PC-9 (cell line): ENCODE measurements at regions not wholly inside any gene's neighbourhood (a gene's known extent, or its start where the extent isn't known, plus 50 kb on each side); places are given as distances from the start of the nearest gene placed in this dataset.
A peak's percentile ranks its signal among the peaks of the same experiment; 100 is the strongest.
"Not testable (repeated sequence)": the region's sequence is repeated elsewhere in the genome, so short reads cannot be mapped to it uniquely, and the experiment has no call there.

ENCODE experiments used
- BruUV-seq: library from RNA; stranded (reverse); fragments of 400-500 nt; replicated peaks from 2 replicates; lab custom pipeline; 2021; lab: Mats Ljungman, UMichigan
- CTCF ChIA-PET: fragments of 300-600 bp; sonication (Branson Sonifier 250); formaldehyde crosslinking; loops from one replicate; lab custom pipeline; 2022; ENCODE audit warnings: antibody characterized with exemption; lab: Charles Lee
- POLR2A ChIA-PET: fragments of 300-600 bp; sonication (Branson Sonifier 250); formaldehyde crosslinking; loops from one replicate; lab custom pipeline; 2022; ENCODE audit warnings: antibody characterized with exemption; ENCODE audit not compliant: unreplicated experiment; lab: Charles Lee
- DNase-seq, 2 experiments: peaks; one replicate each; pipeline versions ENCODE4 v3.0.0 to v3.0.0-alpha.2; 2015 to 2022; ENCODE audit warnings: mixed read lengths in 1 of 2
- H2AFZ ChIP-seq: fragments of 200-600 bp; sonication (generic); 2 replicates; pipeline ENCODE4 v1.8.1; 2017; ENCODE audit warnings: antibody characterized with exemption
- H3F3A ChIP-seq: fragments of 200-600 bp; sonication (generic); 2 replicates; pipeline ENCODE4 v1.8.1; 2017; ENCODE audit warnings: antibody characterized with exemption, mild to moderate bottlenecking, low read depth; ENCODE audit not compliant: insufficient read depth
- H3K27ac ChIP-seq: fragments of 200-600 bp; sonication (generic); 2 replicates; pipeline ENCODE4 v1.6.1; 2016; ENCODE audit warnings: mixed run types
- H3K27me3 ChIP-seq: fragments of 200-600 bp; sonication (generic); 2 replicates; pipeline ENCODE4 v1.6.1; 2016; ENCODE audit warnings: low read depth, mixed run types; ENCODE audit not compliant: insufficient read depth
- H3K36me3 ChIP-seq: fragments of 200-600 bp; sonication (generic); 2 replicates; pipeline ENCODE4 v1.6.1; 2016; ENCODE audit warnings: low read depth, mixed run types
- H3K4me1 ChIP-seq: fragments of 200-600 bp; sonication (generic); replicated peaks from 2 replicates; pipeline ENCODE4 v1.6.1; 2016; ENCODE audit warnings: mixed run types; ENCODE audit not compliant: insufficient read depth
- H3K4me2 ChIP-seq: fragments of 200-600 bp; sonication (generic); 2 replicates; pipeline ENCODE4 v1.6.1; 2017; ENCODE audit warnings: mixed run types
- H3K4me3 ChIP-seq: fragments of 200-600 bp; sonication (generic); 2 replicates; pipeline ENCODE4 v1.6.1; 2016; ENCODE audit warnings: mixed run types
- H3K79me2 ChIP-seq: fragments of 200-600 bp; sonication (generic); 2 replicates; pipeline ENCODE4 v1.6.1; 2017; ENCODE audit warnings: low read depth, mixed run types
- H3K9me2 ChIP-seq: fragments of 200-600 bp; sonication (generic); 2 replicates; pipeline ENCODE4 v1.8.1; 2017; ENCODE audit warnings: mild to moderate bottlenecking; ENCODE audit not compliant: insufficient read depth
- H3K9me3 ChIP-seq: fragments of 200-600 bp; sonication (generic); 2 replicates; pipeline ENCODE4 v1.8.1; 2016; ENCODE audit warnings: low read depth; ENCODE audit not compliant: insufficient read depth
- H4K20me1 ChIP-seq: fragments of 200-600 bp; sonication (generic); 2 replicates; pipeline ENCODE4 v1.8.1; 2017; ENCODE audit not compliant: insufficient read depth
- EZH2 ChIP-seq: fragments of 200-600 bp; sonication (generic); IDR thresholded peaks from 2 replicates; pipeline ENCODE4 v1.8.0; 2017; ENCODE audit warnings: antibody characterized with exemption, low read depth
- intact Hi-C: fragments of 100-400 bp; cut with micrococcal nuclease; formaldehyde crosslinking; loops from one replicate; pipeline ENCODE4 v1.10.0; 2022; ENCODE audit not compliant: unreplicated experiment
- TF ChIP-seq, protein P1 (sequence below): fragments of 200-600 bp; sonication (generic); conservative IDR thresholded peaks from 2 replicates; pipeline ENCODE4 v1.6.1; 2017; ENCODE audit warnings: mixed run types, antibody characterized with exemption, mild to moderate bottlenecking, moderate library complexity

GRCh38 chr6:112682071-112682470 lies 334.9 kb downstream of the RFPL4B start:
- H3K4me2 ChIP-seq, result no peak overlapping the region
- no peaks in the 10 kb centered on the region for H4K20me1 ChIP-seq
- H3K9me3 ChIP-seq, result no peaks in the 10 kb centered on the region
- ChIA-PET CTCF (no interaction called here), POLR2A (no interaction called here)
- DNase-seq, result no peak
- intact Hi-C loops, result no loop called here
- H3F3A ChIP-seq, result no peaks in the 10 kb centered on the region
- no peaks in the 10 kb centered on the region for H3K79me2 ChIP-seq
- H2AFZ ChIP-seq, result no peak overlapping the region
- no peaks in the 10 kb centered on the region; the same call in 1 of the 2 replicates for H3K4me1 ChIP-seq
- H3K36me3 ChIP-seq, result no peaks in the 10 kb centered on the region
- TF ChIP-seq, protein P1, sequence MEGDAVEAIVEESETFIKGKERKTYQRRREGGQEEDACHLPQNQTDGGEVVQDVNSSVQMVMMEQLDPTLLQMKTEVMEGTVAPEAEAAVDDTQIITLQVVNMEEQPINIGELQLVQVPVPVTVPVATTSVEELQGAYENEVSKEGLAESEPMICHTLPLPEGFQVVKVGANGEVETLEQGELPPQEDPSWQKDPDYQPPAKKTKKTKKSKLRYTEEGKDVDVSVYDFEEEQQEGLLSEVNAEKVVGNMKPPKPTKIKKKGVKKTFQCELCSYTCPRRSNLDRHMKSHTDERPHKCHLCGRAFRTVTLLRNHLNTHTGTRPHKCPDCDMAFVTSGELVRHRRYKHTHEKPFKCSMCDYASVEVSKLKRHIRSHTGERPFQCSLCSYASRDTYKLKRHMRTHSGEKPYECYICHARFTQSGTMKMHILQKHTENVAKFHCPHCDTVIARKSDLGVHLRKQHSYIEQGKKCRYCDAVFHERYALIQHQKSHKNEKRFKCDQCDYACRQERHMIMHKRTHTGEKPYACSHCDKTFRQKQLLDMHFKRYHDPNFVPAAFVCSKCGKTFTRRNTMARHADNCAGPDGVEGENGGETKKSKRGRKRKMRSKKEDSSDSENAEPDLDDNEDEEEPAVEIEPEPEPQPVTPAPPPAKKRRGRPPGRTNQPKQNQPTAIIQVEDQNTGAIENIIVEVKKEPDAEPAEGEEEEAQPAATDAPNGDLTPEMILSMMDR, result no peak
- TF ChIP-seq EZH2, result no peak
- no peaks in the 10 kb centered on the region for H3K9me2 ChIP-seq
- no peak overlapping the region for H3K27ac ChIP-seq
- no TSS peak for BruUV-seq
- H3K27me3 ChIP-seq, result no peaks in the 10 kb centered on the region
- H3K4me3 ChIP-seq, result no peak overlapping the region

DNA sequence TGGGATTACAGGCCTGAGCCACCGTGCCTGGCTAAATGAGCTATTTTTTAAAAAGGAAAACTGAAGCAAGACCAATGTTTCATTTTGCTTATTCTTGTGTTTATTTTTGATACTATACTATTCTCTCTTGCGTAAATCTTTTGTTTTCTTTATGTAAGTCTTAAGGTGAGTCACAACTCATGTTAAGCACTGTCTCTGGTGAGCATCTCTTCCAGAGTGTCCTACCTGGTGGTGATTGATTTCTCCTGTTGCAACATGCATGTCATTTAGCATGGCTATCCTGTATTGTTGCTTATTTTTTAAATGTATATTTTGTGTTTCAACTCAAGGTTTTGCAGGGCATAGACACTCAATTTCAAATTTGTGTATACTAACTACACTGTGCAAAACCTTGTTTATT lies 336.0 kb downstream of the RFPL4B start:
- Histone ChIP-seq H3K27me3 (no peaks in the 10 kb centered on the region), H3F3A (no peaks in the 10 kb centered on the region), H3K4me1 (no peaks in the 10 kb centered on the region; the same call in 1 of the 2 replicates), H3K9me3 (no peaks in the 10 kb centered on the region), H2AFZ (no peak overlapping the region), H3K4me2 (no peak overlapping the region), H3K36me3 (no peaks in the 10 kb centered on the region), H3K4me3 (no peak overlapping the region), H3K79me2 (no peaks in the 10 kb centered on the region), H3K9me2 (no peaks in the 10 kb centered on the region), H3K27ac (no peak overlapping the region), H4K20me1 (no peaks in the 10 kb centered on the region)
- intact Hi-C loops, result no loop called here
- DNase-seq, result no peak
- POLR2A ChIA-PET, result no interaction called here
- CTCF ChIA-PET, result no interaction called here
- BruUV-seq, result no TSS peak
- TF ChIP-seq, protein P1, result no peak
- no peak for TF ChIP-seq EZH2

GRCh38 chr6:112683926-112684325 lies 336.8 kb downstream of the RFPL4B start:
- POLR2A ChIA-PET, result no interaction called here
- Histone ChIP-seq H2AFZ (no peak overlapping the region), H3K27me3 (no peaks in the 10 kb centered on the region), H3K4me2 (no peak overlapping the region), H4K20me1 (no peaks in the 10 kb centered on the region), H3K4me1 (no peaks in the 10 kb centered on the region; the same call in 1 of the 2 replicates), H3F3A (no peaks in the 10 kb centered on the region), H3K27ac (peak overlapping the region; percentile 21; the same call in 1 of the 2 replicates), H3K79me2 (no peaks in the 10 kb centered on the region), H3K4me3 (no peak overlapping the region), H3K36me3 (no peaks in the 10 kb centered on the region), H3K9me2 (no peaks in the 10 kb centered on the region), H3K9me3 (no peaks in the 10 kb centered on the region)
- CTCF ChIA-PET, result no interaction called here
- no peak for DNase-seq
- intact Hi-C loops, result no loop called here
- TF ChIP-seq, protein P1, result no peak
- no peak for TF ChIP-seq EZH2
- no TSS peak for BruUV-seq

GRCh38 chr6:112685521-112686220 lies 338.5 kb downstream of the RFPL4B start:
- BruUV-seq, H3K4me3 ChIP-seq, H3K4me1 ChIP-seq, intact Hi-C loops, POLR2A ChIA-PET, H3K9me3 ChIP-seq, H3K27me3 ChIP-seq, H3K4me2 ChIP-seq, DNase-seq, H3K27ac ChIP-seq, H3K79me2 ChIP-seq, H2AFZ ChIP-seq, H3K36me3 ChIP-seq, CTCF ChIA-PET, H3F3A ChIP-seq, H4K20me1 ChIP-seq, H3K9me2 ChIP-seq: not testable (repeated sequence)

DNA sequence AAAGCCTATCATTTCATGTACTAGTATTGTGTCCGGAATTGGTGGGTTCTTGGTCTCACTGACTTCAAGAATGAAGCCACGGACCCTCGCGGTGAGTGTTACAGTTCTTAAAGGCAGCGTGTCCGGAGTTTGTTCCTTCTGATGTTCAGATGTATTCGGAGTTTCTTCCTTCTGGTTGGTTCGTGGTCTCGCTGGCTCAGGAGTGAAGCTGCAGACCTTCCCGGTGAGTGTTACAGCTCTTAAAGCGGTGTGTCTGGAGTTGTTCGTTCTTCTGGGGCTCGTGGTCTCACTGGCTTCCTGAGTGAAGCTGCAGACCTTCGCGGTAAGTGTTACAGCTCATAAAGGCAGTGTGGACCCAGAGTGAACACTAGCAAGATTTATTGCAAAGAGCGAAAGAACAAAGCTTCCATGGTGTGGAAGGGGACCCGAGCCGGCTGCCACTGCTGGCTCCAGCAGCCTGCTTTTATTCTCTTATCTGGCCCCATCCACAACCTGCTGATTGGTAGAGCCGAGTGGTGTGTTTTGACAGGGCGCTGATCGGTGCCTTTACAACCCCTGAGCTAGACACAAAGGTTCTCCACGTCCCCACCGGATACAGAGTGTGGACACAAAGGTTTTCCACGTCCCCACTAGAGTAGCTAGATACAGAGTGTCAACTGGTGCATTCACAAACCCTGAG lies 341.5 kb downstream of the RFPL4B start:
- POLR2A ChIA-PET, BruUV-seq, intact Hi-C loops, H3K4me2 ChIP-seq, H3K79me2 ChIP-seq, H3K36me3 ChIP-seq, H3K9me2 ChIP-seq, H3F3A ChIP-seq, H4K20me1 ChIP-seq, H3K27me3 ChIP-seq, DNase-seq, CTCF ChIA-PET, H3K27ac ChIP-seq, H3K9me3 ChIP-seq, H3K4me3 ChIP-seq: not testable (repeated sequence)
- H2AFZ ChIP-seq, result peak overlapping the region; percentile 20; the same call in 1 of the 2 replicates
- peaks cover 19% of the 10 kb centered on the region for H3K4me1 ChIP-seq
